Activated CD8-positive, alpha-beta T cell treated with anti-CD3 and anti-CD28 coated beads for 36 hours (primary cell): ENCODE measurements at regions not wholly inside any gene's neighbourhood (a gene's known extent, or its start where the extent isn't known, plus 50 kb on each side); places are given as distances from the start of the nearest gene placed in this dataset.

Experiments used
- ATAC-seq: fragments of 200-7000 bp; cut with Tn5 transposase; one replicate; pipeline ENCODE4 v1.10.0; 2021; ENCODE audit warnings: mild to moderate bottlenecking, moderate library complexity
- CTCF ChIA-PET: fragments of 350-600 bp; sonication (Branson Sonifier 250); formaldehyde crosslinking; loops from one replicate; lab custom pipeline; 2021; ENCODE audit warnings: antibody characterized with exemption; lab: Charles Lee
- POLR2A ChIA-PET: fragments of 350-600 bp; sonication (Branson Sonifier 250); formaldehyde crosslinking; loops from one replicate; lab custom pipeline; 2021; ENCODE audit warnings: antibody characterized with exemption; lab: Charles Lee
- DNase-seq: peaks from one replicate; pipeline ENCODE4 v3.0.0-alpha.2; 2020
- H3K27ac Mint-ChIP-seq: one replicate; pipeline ENCODE4 v1.8.0; 2021; ENCODE audit warnings: mild to moderate bottlenecking, mixed read lengths
- H3K27me3 Mint-ChIP-seq: one replicate; pipeline ENCODE4 v1.8.0; 2021; ENCODE audit warnings: mixed read lengths
- H3K36me3 Mint-ChIP-seq: one replicate; pipeline ENCODE4 v1.8.0; 2021; ENCODE audit warnings: low read depth, mixed read lengths
- H3K4me1 Mint-ChIP-seq: one replicate; pipeline ENCODE4 v1.8.0; 2021; ENCODE audit warnings: low read depth, mixed read lengths
- H3K4me3 Mint-ChIP-seq: one replicate; pipeline ENCODE4 v1.8.0; 2021; ENCODE audit warnings: mild to moderate bottlenecking, moderate library complexity, mixed read lengths
- H3K9me3 Mint-ChIP-seq: one replicate; pipeline ENCODE4 v1.8.0; 2021; ENCODE audit warnings: mixed read lengths
- intact Hi-C: fragments of 100-400 bp; cut with micrococcal nuclease; formaldehyde crosslinking; loops from one replicate; pipeline ENCODE4 v1.10.0; 2022
- TF ChIP-seq, protein P1 (sequence below): fragments of 200-600 bp; IDR thresholded peaks from one replicate; pipeline ENCODE4 v1.8.0; 2022; ENCODE audit warnings: antibody characterized with exemption, mild to moderate bottlenecking

DNA sequence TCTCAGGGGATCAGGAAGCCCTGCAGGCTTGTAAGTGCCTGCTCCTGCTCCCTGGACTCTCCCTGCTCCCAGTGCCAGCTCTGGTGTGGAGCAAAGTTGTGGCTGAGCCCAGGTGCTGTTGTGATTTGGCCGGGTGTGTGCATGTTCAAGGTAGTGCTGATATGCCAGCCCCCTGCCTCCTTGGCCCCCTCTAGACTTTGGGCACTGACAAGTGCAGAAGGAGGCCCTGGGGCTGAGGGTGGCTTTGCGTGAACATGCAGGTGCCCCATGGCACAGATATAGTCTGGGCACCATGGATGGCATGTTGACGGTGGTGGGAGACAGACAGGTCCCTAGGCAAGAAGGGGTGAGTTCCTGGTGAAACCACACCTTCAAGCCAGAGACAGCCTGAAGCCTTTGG is 441.6 kb upstream of the CDH8 start:
- Mint-ChIP-seq H3K27ac (no peak overlapping the region), H3K36me3 (no peaks in the 10 kb centered on the region), H3K4me3 (no peak overlapping the region), H3K9me3 (peaks cover 17% of the 10 kb centered on the region), H3K27me3 (no peaks in the 10 kb centered on the region), H3K4me1 (no peaks in the 10 kb centered on the region)
- ChIA-PET POLR2A (no interaction called here), CTCF (no interaction called here)
- no peak for DNase-seq
- TF ChIP-seq, protein P1, sequence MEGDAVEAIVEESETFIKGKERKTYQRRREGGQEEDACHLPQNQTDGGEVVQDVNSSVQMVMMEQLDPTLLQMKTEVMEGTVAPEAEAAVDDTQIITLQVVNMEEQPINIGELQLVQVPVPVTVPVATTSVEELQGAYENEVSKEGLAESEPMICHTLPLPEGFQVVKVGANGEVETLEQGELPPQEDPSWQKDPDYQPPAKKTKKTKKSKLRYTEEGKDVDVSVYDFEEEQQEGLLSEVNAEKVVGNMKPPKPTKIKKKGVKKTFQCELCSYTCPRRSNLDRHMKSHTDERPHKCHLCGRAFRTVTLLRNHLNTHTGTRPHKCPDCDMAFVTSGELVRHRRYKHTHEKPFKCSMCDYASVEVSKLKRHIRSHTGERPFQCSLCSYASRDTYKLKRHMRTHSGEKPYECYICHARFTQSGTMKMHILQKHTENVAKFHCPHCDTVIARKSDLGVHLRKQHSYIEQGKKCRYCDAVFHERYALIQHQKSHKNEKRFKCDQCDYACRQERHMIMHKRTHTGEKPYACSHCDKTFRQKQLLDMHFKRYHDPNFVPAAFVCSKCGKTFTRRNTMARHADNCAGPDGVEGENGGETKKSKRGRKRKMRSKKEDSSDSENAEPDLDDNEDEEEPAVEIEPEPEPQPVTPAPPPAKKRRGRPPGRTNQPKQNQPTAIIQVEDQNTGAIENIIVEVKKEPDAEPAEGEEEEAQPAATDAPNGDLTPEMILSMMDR: no peak
- intact Hi-C loops: no loop called here
- ATAC-seq: no peak

DNA sequence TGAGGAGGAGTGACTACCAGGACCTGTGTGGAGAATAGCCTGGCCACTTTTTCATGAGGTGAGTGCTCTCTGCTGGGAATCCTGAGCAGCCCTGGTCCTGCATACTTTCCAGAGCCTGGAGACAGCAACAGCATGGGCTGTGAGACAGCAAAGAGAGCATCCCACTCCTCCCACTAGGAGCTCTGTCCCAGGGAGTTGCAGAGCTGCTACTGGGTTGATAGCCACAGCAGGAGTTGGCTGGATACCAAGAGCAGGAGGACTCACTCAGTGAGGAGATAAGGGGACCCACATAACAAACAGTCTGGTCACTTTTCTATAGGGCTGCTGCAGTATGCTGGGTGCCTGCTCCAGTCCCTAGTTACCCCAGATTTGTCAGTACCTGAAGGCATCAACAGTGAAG is 439.3 kb upstream of the CDH8 start:
- TF ChIP-seq, protein P1: no peak
- CTCF ChIA-PET: no interaction called here
- Mint-ChIP-seq H3K27me3 (no peaks in the 10 kb centered on the region), H3K4me3 (no peak overlapping the region), H3K27ac (no peak overlapping the region), H3K36me3 (no peaks in the 10 kb centered on the region), H3K9me3 (peaks cover 28% of the 10 kb centered on the region), H3K4me1 (no peaks in the 10 kb centered on the region)
- no peak for ATAC-seq
- intact Hi-C loops: no loop called here
- POLR2A ChIA-PET: no interaction called here
- DNase-seq: no peak

DNA sequence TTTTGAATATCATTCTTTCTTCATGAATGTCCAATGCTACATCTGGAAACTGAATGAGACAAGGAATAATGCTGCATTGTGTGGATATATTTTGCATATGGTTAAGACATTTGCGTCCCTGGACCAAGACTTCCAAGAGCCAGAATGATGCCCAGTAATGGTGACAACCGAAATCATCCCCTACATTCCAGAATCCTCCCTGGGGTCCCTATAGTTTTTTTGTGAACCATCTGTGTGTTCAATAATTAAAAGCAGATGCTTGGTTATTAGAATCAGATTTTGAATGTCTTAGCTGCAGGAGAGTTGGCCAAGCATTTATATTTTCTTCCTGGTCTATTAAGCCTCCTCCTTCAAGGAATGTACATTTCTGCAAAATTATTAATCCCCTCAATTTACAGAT is 426.7 kb upstream of the CDH8 start:
- TF ChIP-seq, protein P1: no peak
- Mint-ChIP-seq H3K4me1 (no peaks in the 10 kb centered on the region), H3K36me3 (no peaks in the 10 kb centered on the region), H3K4me3 (no peak overlapping the region), H3K27me3 (no peaks in the 10 kb centered on the region), H3K9me3 (peaks cover 20% of the 10 kb centered on the region), H3K27ac (no peak overlapping the region)
- ATAC-seq: no peak
- ChIA-PET POLR2A (no interaction called here), CTCF (no interaction called here)
- intact Hi-C loops: no loop called here
- DNase-seq: no peak

DNA sequence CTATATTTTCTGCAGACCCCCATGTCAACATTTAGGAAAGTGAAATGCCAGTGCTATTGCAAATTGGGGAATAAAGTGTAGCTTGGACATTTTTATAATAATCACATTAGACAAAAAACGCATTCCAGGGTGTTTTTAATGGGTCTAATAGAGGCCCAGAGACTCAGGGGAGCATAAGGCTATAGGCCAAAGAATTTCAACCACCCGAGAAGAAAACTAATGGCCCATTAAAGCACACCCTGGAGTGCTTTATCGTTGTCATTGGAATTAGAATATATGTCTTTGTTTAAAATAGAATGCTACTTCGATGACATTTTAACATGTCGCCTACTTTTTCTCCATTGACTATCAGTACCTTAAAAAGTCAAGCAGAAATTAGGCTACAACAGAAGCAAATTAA is 414.1 kb upstream of the CDH8 start:
- TF ChIP-seq, protein P1: no peak
- DNase-seq: no peak
- Mint-ChIP-seq H3K36me3 (no peaks in the 10 kb centered on the region), H3K9me3 (peaks cover 14% of the 10 kb centered on the region), H3K4me3 (no peak overlapping the region), H3K4me1 (no peaks in the 10 kb centered on the region), H3K27ac (no peak overlapping the region), H3K27me3 (no peaks in the 10 kb centered on the region)
- ChIA-PET CTCF (no interaction called here), POLR2A (no interaction called here)
- intact Hi-C loops: no loop called here
- no peak for ATAC-seq

DNA sequence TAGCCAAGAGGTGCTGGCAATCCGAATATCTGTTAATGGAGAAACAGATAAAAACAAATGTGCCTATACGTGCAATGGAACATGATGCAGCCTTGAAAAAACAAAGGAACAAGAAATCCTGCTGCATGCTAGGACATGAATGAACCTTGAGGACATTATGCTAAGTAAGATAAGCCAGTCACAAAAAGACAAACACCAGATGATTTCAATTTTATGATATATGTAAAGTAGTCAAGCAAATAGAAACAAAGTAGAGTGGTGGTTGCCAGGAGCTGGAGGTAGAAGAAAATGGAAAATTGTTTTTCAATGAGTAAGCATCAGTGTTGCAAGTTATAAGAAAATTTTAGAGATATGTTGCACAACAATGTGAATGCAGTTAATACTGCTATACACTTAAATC is 409.7 kb upstream of the CDH8 start:
- DNase-seq (no peak), ATAC-seq (no peak)
- Mint-ChIP-seq H3K4me3 (no peak overlapping the region), H3K27me3 (no peaks in the 10 kb centered on the region), H3K36me3 (no peaks in the 10 kb centered on the region), H3K9me3 (peaks cover 14% of the 10 kb centered on the region), H3K4me1 (no peaks in the 10 kb centered on the region), H3K27ac (no peak overlapping the region)
- POLR2A ChIA-PET: no interaction called here
- TF ChIP-seq, protein P1: no peak
- intact Hi-C loops: no loop called here
- CTCF ChIA-PET: no interaction called here
